ENCODE measurements at regions not wholly inside any gene's neighbourhood (a gene's known extent, or its start where the extent isn't known, plus 50 kb on each side); places are given as distances from the start of the nearest gene placed in this dataset.

DNA sequence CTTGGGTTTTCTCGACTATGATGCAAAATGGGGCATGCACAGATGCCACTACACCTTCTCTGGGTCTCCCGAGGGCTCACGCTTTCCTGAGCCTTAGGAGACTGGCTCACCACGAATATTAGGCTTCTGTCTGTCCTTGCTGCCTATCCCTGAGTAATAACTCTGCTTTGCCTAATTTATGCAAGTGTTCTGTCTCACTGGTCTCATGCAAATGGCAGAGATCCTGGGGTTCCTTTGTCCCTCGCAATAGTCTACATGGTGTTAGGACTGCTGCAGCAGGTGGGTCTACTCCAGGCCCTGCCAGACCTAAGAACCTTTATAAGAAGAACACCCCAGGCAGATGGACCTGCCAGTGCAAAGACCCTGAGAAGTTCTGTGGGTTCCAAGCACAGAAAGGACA lies 72.3 kb upstream of the HRH2 start:
- TF ChIP-seq, protein P1, sequence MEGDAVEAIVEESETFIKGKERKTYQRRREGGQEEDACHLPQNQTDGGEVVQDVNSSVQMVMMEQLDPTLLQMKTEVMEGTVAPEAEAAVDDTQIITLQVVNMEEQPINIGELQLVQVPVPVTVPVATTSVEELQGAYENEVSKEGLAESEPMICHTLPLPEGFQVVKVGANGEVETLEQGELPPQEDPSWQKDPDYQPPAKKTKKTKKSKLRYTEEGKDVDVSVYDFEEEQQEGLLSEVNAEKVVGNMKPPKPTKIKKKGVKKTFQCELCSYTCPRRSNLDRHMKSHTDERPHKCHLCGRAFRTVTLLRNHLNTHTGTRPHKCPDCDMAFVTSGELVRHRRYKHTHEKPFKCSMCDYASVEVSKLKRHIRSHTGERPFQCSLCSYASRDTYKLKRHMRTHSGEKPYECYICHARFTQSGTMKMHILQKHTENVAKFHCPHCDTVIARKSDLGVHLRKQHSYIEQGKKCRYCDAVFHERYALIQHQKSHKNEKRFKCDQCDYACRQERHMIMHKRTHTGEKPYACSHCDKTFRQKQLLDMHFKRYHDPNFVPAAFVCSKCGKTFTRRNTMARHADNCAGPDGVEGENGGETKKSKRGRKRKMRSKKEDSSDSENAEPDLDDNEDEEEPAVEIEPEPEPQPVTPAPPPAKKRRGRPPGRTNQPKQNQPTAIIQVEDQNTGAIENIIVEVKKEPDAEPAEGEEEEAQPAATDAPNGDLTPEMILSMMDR (IDR thresholded peaks at IDR 0.05), result no peak
- TF ChIP-seq EP300 (IDR thresholded peaks at IDR 0.05) (no peak), POLR2A (IDR thresholded peaks at IDR 0.05) (no peak), POLR2AphosphoS5 (IDR thresholded peaks at IDR 0.05) (no peak)
